HG03064 (cell line): ENCODE measurements at regions not wholly inside any gene's neighbourhood (a gene's known extent, or its start where the extent isn't known, plus 50 kb on each side); places are given as distances from the start of the nearest gene placed in this dataset.
"Not testable (repeated sequence)": the region's sequence is repeated elsewhere in the genome, so short reads cannot be mapped to it uniquely, and the experiment has no call there.

Source experiments
- ATAC-seq: cut with Tn5 transposase; IDR thresholded peaks from one replicate; pipeline ENCODE4 v1.9.1; 2021; ENCODE audit warnings: low read depth; ENCODE audit not compliant: unreplicated experiment

DNA sequence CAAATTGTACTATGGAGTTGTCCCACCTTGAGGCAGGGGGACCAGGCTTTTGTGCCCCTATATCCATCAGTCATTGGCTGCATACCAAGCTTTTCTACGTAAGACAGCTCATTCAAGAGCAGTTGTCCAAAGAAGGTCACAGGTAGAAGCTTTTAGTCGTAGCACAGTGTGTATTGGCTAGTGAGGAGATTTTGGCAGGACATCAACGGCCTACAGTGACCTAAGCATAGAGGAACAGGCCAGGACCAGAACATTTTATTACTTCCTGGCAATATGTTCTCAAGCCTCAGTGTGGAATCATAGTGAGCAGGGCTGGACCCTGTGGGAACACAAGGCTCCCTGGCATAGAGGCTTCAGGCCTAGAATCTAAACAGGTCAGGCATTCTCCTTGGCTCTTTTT is 105.4 kb upstream of the ANKRD28 start:
- ATAC-seq, result no peak

DNA sequence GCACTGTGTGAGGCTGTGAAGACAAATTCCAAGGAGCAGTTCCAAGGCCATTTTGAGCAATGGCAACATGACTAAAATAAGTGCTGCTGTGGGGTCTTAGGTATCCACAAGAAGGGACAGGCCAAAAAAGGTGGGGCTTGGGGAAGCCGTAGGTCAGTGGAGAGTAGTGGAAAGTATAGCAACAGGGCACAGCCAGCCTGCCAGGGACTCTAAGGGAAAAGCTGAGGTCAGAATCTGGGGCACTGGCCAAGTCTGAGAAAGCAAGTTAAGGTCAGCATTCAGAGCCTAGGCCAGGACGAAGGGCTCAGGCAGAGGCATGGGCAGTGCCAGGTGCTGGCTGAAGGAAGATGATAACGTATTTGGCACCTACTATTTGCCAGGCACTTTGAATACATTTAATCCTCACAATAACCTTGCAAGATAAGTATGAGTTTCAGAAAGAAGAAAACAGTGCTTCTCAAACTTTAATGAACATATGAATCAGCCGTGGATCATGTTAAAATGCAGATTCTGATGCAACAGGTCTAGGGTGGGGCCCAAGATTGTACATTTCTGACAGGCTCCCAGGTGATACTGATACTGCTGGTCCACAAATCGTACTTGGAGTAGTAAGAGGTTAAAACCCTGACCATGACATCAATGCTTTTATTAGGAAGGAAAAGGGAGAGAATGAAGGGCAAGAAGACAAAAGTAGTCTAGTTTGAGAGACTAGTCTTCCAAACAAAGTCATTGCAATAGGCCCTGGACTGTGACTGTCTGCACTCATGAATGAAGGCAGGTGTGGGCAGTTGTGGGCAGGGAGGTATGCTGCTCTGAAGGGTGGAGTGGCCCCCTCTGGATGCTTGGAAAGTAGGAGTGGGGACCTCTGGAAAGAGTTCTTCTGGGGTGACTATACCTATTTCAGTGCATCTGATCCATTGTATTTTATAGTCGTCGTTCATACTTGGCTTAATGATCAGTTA is 106.3 kb upstream of the ANKRD28 start:
- no peak for ATAC-seq

DNA sequence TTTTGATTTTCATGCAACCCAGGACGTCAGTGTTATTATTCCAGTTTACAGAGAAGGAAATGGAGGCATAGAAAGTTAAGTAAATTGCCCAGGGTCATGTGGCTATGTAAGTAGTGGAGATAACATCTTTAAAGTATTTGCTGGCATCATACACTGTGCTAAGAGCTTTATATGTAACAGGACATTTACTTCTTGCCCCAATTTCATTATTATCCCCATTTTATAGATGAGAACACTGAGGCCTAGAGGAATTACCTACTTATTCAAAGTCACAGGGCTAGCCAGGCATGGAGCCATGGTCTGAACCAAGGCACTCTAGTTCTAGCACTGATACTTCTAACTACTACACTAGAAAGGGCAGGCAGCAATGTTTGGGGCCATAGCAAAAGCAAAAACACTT is 107.3 kb upstream of the ANKRD28 start:
- no peak for ATAC-seq

DNA sequence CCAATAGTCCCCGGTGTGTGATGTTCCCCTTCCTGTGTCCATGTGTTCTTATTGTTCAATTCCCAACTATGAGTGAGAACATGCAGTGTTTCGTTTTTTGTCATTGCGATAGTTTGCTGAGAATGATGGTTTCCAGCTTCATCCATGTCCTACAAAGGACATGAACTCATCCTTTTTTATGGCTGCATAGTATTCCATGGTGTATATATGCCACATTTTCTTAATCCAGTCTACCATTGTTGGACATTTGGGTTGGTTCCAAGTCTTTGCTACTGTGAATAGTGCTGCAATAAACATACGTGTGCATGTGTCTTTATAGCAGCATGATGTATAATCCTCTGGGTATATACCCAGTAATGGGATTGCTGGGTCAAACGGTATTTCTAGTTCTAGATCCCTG is 109.6 kb upstream of the ANKRD28 start:
- ATAC-seq, result not testable (repeated sequence)

DNA sequence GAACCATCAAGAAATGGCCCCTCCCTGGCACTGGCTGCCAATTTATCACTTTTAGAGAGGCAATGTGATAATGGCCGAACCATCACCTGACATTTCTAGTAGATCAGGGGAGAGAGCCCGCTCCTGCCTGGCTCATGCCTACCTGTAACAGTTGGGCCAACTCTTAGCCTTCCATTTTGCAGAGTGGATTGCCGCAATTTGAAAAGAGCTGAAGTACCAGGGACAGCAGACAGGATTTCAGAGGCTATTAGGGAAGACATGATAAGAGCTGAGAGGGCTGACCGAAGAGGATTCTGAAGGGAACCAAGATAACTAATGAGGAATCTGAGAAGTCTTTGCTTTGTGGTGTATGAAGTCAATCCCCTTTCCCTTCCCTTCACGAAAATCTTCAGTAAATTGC is 121.2 kb upstream of the ANKRD28 start:
- ATAC-seq, result no peak

DNA sequence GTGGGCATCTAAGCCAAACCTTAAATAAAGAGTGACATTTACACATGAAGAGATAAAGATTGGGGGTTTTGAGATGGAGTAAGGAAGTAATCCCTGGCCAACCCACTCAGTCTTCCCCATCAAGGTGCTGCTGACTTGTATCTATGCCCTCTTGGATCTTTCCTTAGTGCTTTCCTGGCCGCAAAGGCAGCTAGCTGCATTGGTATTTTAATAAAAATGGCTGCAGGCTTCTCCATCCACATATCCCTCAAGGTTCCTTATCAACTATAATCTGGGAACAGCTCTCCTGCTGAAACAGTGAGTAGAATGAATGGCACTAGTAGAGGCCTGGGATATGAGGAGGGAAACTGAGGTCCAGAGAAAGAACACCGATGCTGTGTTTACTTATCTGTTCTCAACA is 122.2 kb upstream of the ANKRD28 start:
- ATAC-seq, result no peak

DNA sequence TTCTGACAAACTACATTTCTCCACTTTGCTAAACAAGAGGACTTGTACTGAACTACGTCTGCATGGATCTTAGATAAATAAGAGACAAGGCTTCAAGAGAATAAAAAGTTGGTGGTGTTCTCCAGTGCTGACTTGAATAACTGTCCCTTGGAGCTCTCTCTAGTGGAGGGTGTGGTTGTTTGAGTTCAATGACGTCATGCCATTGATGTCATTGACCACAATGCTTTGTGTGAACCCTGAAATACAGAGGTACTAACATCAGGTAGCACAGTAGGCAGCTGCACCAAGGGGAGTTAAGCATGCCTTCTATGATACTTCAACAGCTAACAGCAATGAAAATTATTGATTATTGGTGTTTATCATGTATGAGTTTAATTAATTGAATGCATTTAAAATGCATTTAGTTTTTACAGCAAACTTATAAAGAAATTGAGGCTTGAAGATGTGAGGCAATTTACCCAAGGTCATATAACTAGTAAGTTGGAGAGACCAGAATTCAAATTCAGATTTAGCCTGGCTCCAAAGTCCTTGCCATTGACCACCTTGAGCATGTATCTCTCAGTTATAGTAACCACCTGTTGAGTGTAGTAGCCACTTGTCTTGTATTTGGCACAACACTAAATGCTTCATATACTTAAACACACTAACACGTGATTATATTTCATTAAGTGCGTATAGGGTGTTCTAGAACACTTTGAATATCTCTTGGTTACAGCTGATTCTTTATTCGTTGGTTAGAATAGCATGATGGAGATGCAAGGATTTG is 126.0 kb upstream of the ANKRD28 start:
- no peak for ATAC-seq

DNA sequence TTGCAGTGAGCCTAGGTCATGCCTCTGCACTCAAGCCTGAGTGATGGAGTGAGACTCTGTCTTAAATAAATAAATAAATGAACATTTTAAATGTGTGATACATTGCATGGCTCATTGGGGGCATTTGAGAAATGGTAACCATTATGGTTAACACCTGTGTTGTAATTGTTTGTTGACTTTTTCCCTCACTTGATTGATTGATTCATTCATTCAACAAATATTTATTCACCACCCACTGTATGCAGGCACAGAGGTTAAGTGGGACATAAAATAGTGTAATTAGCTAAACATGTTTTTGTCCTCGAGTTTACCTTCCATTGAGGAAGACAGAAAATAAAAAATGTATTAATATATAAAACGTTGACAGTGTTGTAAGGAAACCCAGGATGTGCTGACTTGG is 127.1 kb upstream of the ANKRD28 start:
- ATAC-seq, result no peak

DNA sequence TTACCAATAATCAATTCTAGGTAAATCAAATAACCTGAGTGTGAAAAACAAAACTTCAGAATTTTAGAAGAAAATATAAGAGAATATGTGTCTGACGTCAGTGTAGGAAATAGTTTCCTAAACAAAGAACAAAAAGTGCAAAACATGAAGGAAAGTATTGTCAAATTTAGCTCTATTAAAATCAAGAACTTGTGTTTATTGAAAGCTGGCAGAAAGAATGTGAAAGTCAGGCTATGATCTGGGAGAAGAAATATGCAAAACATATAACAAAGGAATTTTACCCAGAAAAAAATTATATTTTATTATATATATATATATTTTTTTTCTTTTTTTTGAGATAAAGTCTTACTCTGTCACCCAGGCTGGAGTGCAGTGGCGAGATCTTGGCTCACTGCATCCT is 129.1 kb upstream of the ANKRD28 start:
- no peak for ATAC-seq

DNA sequence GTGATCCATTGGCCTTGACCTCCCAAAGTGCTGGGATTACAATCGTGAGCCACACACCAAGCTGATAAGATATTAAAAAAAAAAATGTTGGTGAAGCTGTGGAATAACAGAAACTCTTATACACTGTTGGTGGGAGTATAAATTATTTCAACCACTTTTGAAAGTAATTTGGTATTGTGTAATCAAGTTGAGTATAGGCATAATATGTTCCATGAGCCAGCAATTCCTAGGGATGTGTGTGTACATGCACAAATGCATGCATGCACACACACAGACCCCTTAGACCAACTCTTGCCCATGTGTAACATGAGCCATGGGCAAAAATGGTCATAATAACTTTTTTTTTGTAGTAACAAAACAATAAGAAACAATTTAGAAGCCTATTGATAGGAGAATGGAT is 130.2 kb upstream of the ANKRD28 start:
- no peak for ATAC-seq

DNA sequence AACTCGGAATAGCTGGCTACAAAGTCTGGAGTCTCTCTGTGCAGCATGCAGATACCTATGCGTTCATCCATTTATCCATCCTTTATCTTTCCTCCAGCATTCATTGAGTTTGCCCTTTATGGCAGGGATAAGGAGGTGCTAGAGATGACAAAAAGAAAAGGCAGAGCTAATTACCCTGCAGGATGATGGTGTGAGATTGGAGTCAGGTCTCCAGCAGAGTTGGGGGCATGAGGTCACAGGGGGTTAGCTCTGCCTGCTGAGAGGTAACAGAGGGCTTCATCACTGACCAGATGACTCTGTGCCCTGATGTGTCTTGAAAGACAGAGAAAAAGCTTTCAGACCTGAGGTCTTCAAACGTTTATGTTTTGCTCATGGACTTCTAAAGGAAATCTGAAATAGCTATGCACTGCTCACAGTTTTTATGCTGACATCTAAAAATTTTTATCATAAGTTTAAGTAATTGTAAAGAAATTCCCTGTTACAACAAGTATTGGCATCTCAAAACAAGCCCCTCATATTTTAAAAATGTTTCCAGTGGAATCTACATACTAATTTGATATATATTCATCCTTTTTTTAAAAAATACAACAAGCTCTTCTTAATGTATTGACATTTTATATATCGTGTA is 132.3 kb upstream of the ANKRD28 start:
- no peak for ATAC-seq

DNA sequence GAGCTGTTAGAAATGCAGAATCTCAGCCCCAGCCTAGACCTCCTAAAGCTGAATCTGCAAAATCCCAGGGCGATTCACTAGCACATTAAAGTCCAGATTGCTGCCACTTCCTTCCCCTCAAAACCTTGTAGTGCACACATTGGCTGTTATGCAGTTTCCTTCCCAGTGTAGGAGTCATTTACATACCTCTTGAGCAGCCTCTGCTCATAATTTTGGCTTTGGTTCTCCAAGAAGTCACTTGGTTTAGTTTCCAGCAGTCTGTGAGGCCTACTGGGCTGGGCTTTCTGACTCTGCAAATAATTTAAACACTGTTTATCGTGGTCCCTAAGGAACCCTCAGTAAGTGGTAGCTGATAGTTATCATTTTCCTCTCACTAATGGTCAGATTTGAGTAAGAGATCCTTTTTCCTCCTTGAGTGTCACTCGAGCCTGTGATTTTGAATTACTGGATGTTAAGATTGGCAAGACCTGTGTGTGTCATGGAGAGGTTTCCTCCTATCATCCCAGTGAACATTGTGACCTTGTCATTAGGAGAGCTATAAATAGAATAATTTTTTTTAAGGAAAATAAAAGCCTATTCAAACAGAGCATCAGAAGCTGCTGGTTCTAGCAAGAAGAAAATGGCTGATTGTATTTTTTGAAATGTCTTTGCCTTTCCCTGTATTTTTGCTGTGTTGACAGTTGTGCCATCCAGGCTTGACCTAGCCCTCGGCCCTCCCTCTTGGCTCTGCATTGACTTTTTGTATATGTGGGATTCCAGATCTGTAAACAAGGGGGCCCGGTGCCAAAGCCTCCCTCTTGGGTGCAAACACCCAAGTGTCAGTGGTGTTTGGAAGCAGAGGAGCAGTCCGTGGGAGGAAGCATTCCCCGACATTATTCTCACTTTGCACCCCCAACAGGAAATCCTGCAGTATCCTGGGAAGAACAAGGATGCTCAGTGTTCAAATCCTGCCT is 134.8 kb upstream of the ANKRD28 start:
- ATAC-seq, result no peak

DNA sequence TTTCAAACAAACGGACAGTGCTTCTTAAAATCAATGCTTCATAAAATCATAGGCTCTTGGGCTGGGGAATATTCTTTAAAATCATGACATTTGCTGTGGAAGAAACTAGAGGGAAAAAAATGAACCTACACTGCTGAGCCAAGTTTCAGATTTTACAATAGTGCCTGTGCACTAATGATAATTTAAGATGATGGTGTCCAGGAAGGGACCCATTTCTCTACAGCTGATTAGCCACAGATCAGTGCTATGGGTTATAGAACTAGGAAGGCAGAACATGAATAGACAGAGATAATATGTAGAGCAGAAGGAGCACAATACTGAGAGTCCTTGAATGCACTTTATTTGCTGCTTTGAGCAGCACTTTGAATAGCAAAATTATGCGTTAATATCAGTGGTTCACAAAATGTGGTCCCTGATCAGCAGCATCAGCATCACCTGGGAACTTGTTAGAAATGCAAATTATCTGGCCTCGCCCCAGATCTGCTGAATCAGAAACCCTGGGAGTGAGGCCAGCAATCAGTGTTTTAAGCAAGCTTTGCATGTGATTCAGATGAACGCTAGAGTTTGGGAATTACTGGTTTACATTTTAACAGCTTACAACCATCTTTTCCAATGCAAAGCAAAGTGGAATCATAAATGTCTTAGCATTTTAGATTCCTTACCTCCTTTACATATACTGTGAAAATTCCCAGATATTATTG is 135.8 kb upstream of the ANKRD28 start:
- ATAC-seq, result no peak

DNA sequence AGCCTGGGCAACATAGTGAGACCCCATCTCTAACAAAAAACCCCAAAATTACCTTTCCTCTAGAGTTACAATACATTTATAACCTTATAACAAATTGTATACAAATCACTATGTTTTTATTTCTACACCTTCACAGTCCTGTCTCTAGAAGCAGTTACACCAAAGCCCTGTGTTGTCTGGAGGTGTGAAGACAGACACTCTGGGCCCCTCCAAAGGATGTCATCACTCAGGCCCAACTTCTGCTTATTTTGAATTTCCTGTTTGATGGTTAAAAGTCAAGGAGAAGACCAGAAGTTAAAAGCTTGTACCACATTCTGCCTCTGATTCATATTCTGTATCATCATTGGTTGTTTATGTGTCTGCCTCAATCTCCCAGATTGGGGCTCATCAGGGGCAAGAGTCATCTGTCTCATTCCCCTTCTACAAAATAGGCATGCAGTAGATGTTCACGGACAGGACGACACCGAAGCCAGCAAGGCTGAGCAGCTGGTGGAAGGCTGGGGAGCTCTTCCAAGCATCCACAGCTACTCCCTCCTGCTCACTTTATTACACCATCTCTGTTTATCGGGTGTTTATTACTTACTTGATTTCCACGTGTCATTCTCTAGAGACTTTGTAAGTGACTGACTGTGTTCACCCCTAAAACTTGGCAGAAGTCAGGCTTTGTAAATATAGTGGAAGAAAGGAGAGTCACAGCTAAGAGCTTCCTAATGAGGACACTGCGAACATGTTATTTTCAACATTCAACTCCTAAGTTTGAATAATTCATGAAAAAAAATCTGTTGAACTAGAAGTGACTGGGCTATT is 136.8 kb upstream of the ANKRD28 start:
- no peak for ATAC-seq

DNA sequence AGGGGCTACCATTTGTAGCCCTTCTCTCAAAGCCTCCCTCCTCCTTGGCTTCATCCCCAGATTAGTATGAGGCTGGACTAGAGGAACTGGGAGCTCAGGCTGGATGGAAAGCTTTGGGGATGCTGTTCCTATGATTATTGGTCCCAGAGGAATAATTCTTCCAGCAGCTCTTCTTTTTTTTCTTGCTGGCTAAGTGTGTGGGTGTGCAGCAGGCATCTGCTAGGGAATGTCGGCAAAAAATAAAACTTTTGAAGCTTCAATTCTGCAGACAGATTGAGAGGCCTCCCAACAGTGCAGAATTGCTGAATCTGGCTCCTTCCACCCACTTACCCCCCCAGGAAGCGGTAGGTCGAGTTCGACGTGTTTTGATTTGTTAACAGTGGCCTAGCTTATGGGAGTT is 138.5 kb upstream of the ANKRD28 start:
- ATAC-seq, result no peak

DNA sequence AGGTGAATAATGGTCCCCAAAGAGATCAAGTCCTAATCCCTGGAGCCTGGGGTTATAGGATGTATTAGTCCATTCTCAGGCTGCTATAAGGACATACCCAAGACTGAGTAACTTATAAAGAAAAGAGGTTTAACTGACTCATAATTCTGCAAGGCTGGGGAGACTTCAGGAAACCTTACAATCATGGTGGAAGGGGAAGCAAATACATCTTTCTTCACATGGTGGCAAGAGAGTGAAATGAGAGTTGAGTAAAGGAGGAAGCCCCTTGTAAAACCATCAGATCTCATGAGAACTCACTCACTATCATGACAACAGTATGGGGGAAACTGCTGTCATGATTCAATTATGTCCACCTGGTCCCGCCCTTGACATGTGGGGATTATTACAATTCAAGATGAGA is 142.9 kb upstream of the ANKRD28 start:
- no peak for ATAC-seq

DNA sequence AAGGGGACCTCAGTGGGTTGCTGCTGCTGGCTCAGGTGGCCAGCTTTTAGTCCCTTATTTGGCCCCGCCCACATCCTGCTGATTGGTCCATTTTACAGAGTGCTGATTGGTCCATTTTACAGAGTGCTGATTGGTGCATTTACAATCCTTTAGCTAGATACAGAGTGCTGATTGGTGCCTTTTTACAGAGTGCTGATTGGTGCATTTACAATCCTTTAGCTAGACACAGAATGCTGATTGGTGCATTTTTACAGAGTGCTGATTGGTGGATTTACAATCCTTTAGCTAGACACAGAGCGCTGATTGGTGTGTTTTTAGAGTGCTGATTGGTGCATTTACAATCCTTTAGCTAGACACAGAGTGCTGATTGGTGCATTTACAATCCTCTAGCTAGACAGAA is 143.7 kb upstream of the ANKRD28 start:
- not testable (repeated sequence) for ATAC-seq

DNA sequence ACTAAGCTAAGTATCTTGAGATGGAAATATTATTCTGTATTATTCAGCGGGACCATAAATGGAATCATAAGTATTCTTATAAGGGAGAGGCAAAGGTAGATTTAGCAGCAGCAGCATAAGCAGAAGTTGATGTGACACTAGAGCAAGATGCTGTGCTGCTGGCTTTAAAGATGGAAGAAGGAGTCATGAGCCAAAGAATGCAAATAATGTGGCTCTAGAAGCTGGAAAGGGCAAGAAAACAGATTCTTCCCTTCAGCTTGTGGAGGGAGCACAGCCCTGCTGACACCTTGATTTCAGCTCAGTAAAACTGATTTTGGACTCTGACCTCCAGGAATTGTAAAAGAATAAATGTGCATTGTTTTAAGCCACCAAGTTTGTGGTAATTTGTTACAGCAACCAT is 144.2 kb upstream of the ANKRD28 start:
- ATAC-seq, result no peak

DNA sequence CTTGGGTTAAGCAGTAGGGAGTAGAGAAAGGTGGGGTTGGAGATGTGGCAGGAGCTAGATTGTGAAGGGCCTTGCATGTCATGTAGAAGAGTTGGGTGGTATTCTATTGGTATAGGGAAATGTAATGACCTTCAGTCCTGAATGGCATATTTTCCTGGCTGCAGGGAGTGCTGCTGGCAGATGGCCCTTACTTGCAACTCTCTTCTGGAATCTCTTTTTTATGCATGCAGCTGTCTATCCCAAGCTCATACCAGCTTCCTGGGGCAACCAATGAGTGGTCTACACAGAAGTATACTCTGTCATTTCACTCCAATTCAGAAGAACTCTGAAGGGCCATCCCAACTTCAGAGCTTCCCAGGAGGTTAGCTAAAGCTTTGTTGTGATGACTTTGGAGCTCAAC is 144.7 kb upstream of the ANKRD28 start:
- ATAC-seq, result no peak
